LNCaP clone FGC (cell line): ENCODE measurements at regions not wholly inside any gene's neighbourhood (a gene's known extent, or its start where the extent isn't known, plus 50 kb on each side); places are given as distances from the start of the nearest gene placed in this dataset.

Source experiments
- DNase-seq: peaks from one replicate; pipeline ENCODE4 v3.0.0-alpha.2; 2011; ENCODE audit warnings: low read depth
- H3K4me3 ChIP-seq: 2 replicates; pipeline ENCODE4 v1.5.1; 2011; ENCODE audit warnings: mild to moderate bottlenecking, low read depth, low read length, control low read depth
- CTCF ChIP-seq: IDR thresholded peaks from 2 replicates; pipeline ENCODE4 v1.5.1; 2012; ENCODE audit warnings: mild to moderate bottlenecking; ENCODE audit not compliant: control insufficient read depth, insufficient read depth; ENCODE audit errors: extremely low read depth

GRCh38 chr9:119083673-119084072, 285.6 kb downstream of the BRINP1 start:
- no peak overlapping the region for H3K4me3 ChIP-seq
- TF ChIP-seq CTCF = no peak
- no peak for DNase-seq

GRCh38 chr9:119086590-119086989, 282.6 kb downstream of the BRINP1 start:
- no peak for DNase-seq

GRCh38 chr9:119088002-119088547, 281.2 kb downstream of the BRINP1 start:
- DNase-seq = no peak
- no peak for TF ChIP-seq CTCF
- H3K4me3 ChIP-seq = no peak overlapping the region

More at GRCh38 chr9:119086590-119086989, 282.6 kb downstream of the BRINP1 start:
- no peak for TF ChIP-seq CTCF
- H3K4me3 ChIP-seq = no peak overlapping the region

- DNase-seq = no peak
- H3K4me3 ChIP-seq = no peak overlapping the region
- TF ChIP-seq CTCF = no peak
These were observed 278.2 kb downstream of the BRINP1 start for GRCh38 chr9:119091074-119091473.

- DNase-seq = peak; percentile 23
- no peak for TF ChIP-seq CTCF
- H3K4me3 ChIP-seq = no peak overlapping the region
These were observed 277.1 kb downstream of the BRINP1 start for GRCh38 chr9:119092125-119092524.

GRCh38 chr9:119094086-119094485, 275.1 kb downstream of the BRINP1 start:
- DNase-seq = no peak
- no peak for TF ChIP-seq CTCF
- H3K4me3 ChIP-seq = no peak overlapping the region

- H3K4me3 ChIP-seq = no peak overlapping the region
- DNase-seq = no peak
- TF ChIP-seq CTCF = no peak
These were observed 274.2 kb downstream of the BRINP1 start for GRCh38 chr9:119095072-119095471.
